ENCODE measurements at regions not wholly inside any gene's neighbourhood (a gene's known extent, or its start where the extent isn't known, plus 50 kb on each side); places are given as distances from the start of the nearest gene placed in this dataset.

- ChIA-PET POLR2A (no interaction called here), CTCF (no interaction called here)
- Mint-ChIP-seq H3K9me3 (peaks cover 10% of the 10 kb centered on the region), H3K36me3 (peaks cover 6% of the 10 kb centered on the region), H3K27ac (no peak overlapping the region), H3K27me3 (ENCODE audit: low read depth) (no peaks in the 10 kb centered on the region), H3K4me1 (peaks cover 27% of the 10 kb centered on the region), H3K4me3 (no peak overlapping the region)
- no peak for TF ChIP-seq PRRX2 (CRISPR knock-in tag; IDR thresholded peaks at IDR 0.05)
- TF ChIP-seq ELF4 (CRISPR knock-in tag; IDR thresholded peaks at IDR 0.05; ENCODE audit: low read depth) = no peak
- TF ChIP-seq MXD4 (CRISPR knock-in tag; IDR thresholded peaks at IDR 0.05; ENCODE audit: borderline replicate concordance) = no peak
- no peak for TF ChIP-seq ATF6 (CRISPR knock-in tag; IDR thresholded peaks at IDR 0.05)
- TF ChIP-seq ZNF416 (CRISPR knock-in tag; IDR thresholded peaks at IDR 0.05) = no peak
- no peak for TF ChIP-seq USF2 (CRISPR knock-in tag; IDR thresholded peaks at IDR 0.05)
- no peak for TF ChIP-seq ZBTB43 (CRISPR knock-in tag; IDR thresholded peaks at IDR 0.05)
- no peak for TF ChIP-seq USF1 (CRISPR knock-in tag; IDR thresholded peaks at IDR 0.05)
- TF ChIP-seq RELA (CRISPR knock-in tag; IDR thresholded peaks at IDR 0.05; ENCODE audit: borderline replicate concordance) = no peak
- no peak for ATAC-seq
- DNase-seq (ENCODE audit: low spot score) = no peak
Measured at GRCh38 chr7:46675456-46675855, 754.4 kb upstream of the IGFBP3 start.

- Mint-ChIP-seq H3K27ac (no peak overlapping the region; the same call in 1 of the 2 replicates), H3K27me3 (ENCODE audit: low read depth) (no peaks in the 10 kb centered on the region), H3K36me3 (peaks cover 9% of the 10 kb centered on the region), H3K4me1 (peaks cover 33% of the 10 kb centered on the region), H3K9me3 (peaks cover 17% of the 10 kb centered on the region), H3K4me3 (no peak overlapping the region)
- CTCF ChIA-PET = no interaction called here
- DNase-seq (ENCODE audit: low spot score) (no peak), ATAC-seq (no peak)
- no peak for TF ChIP-seq NFYB (CRISPR knock-in tag; conservative IDR thresholded peaks at IDR 0.05; ENCODE audit: low read depth)
- no peak for TF ChIP-seq FOXP1 (CRISPR knock-in tag; IDR thresholded peaks at IDR 0.05; ENCODE audit: borderline replicate concordance)
- no peak for TF ChIP-seq NR1H2 (CRISPR knock-in tag; IDR thresholded peaks at IDR 0.05)
- TF ChIP-seq PRRX2 (CRISPR knock-in tag; IDR thresholded peaks at IDR 0.05) = no peak
- no peak for TF ChIP-seq PREB (CRISPR knock-in tag; IDR thresholded peaks at IDR 0.05; ENCODE audit: borderline replicate concordance)
- no peak for TF ChIP-seq STAT6 (CRISPR knock-in tag; conservative IDR thresholded peaks at IDR 0.05; ENCODE audit: low read depth)
- TF ChIP-seq TP53 (CRISPR knock-in tag; IDR thresholded peaks at IDR 0.05) = no peak
- TF ChIP-seq NR3C1 (CRISPR knock-in tag; conservative IDR thresholded peaks at IDR 0.05; ENCODE audit: low read depth) = no peak
- no peak for TF ChIP-seq ZNF532 (CRISPR knock-in tag; IDR thresholded peaks at IDR 0.05; ENCODE audit: borderline replicate concordance)
- TF ChIP-seq ZNF263 (CRISPR knock-in tag; IDR thresholded peaks at IDR 0.05; ENCODE audit: low read depth) = no peak
- TF ChIP-seq SOX15 (CRISPR knock-in tag; IDR thresholded peaks at IDR 0.05) = no peak
- no peak for TF ChIP-seq USF1 (CRISPR knock-in tag; IDR thresholded peaks at IDR 0.05)
- POLR2A ChIA-PET = no interaction called here
Measured at GRCh38 chr7:46672861-46673260, 751.8 kb upstream of the IGFBP3 start.
